Sigmoid colon (tissue), 6 donors: ENCODE measurements at regions not wholly inside any gene's neighbourhood (a gene's known extent, or its start where the extent isn't known, plus 50 kb on each side); places are given as distances from the start of the nearest gene placed in this dataset.

Source experiments
- DNase-seq: peaks from one replicate; pipeline ENCODE4 v3.0.0-alpha.2; 2019
- H3K27ac ChIP-seq, 4 donors: fragments of 200-600 bp; sonication (generic); one replicate each; pipeline ENCODE4 v1.5.1; 2016 to 2019; ENCODE audit warnings: mild to moderate bottlenecking in 1 of 4
- H3K27me3 ChIP-seq, 3 donors: fragments of 200-600 bp; sonication (generic); one replicate each; pipeline ENCODE4 v1.5.1; 2019; ENCODE audit warnings: mild to moderate bottlenecking in 1 of 3
- H3K36me3 ChIP-seq, 4 donors: fragments of 200-600 bp; sonication (generic); one replicate each; pipeline ENCODE4 v1.5.1; 2016 to 2019
- H3K4me1 ChIP-seq, 4 donors: fragments of 200-600 bp; sonication (generic); one replicate each; pipeline ENCODE4 v1.5.1; 2017 to 2019
- H3K4me3 ChIP-seq, 4 donors: fragments of 200-600 bp; sonication (generic); one replicate each; pipeline ENCODE4 v1.5.1; 2017 to 2019; ENCODE audit warnings: mild to moderate bottlenecking in 2 of 4, moderate library complexity in 1 of 4
- H3K9me3 ChIP-seq, 4 donors: fragments of 200-600 bp in 3 of 4; sonication (generic) in 3 of 4; one replicate each; pipeline versions ENCODE4 v1.5.1 to v1.6.1; 2013 to 2019
- EP300 ChIP-seq, 4 donors: sonication (generic); formaldehyde crosslinking; IDR thresholded peaks; one replicate each; pipeline ENCODE4 v1.6.1; 2017; ENCODE audit warnings: antibody characterized with exemption in 4 of 4
- POLR2A ChIP-seq, 2 donors: fragments of 450-650 bp; IDR thresholded peaks; one replicate each; pipeline ENCODE4 v1.6.1; 2016; ENCODE audit warnings: antibody characterized with exemption in 2 of 2, mild to moderate bottlenecking in 2 of 2, moderate library complexity in 2 of 2
- POLR2AphosphoS5 ChIP-seq, 4 donors: sonication (generic); formaldehyde crosslinking; IDR thresholded peaks; one replicate each; pipeline ENCODE4 v1.6.1; 2017; ENCODE audit warnings: antibody characterized with exemption in 4 of 4
- WGBS, 2 donors: extraction: QIAGEN DNeasy Blood & Tissue Kit; methylation state at CpG; one replicate each; pipeline ENCODE4 v1.1.7; 2013; 5-methylcytosine and 5-hydroxymethylcytosine counted together
- intact Hi-C: fragments of 100-400 bp; cut with DNase I; formaldehyde crosslinking; loops from one replicate; pipeline ENCODE4 v1.15.1; 2023
- TF ChIP-seq, protein P1 (sequence below), 4 experiments: fragments of 450-650 bp in 3 of 4; fragments of 200-600 bp in 1 of 4; IDR thresholded peaks; one replicate each; pipeline ENCODE4 v1.5.1; 2016 to 2019; ENCODE audit warnings: antibody characterized with exemption in 4 of 4, mild to moderate bottlenecking in 3 of 4, moderate library complexity in 2 of 4
- donor health status: healthy with polysubstance abuse.
- donor health status: healthy.

DNA sequence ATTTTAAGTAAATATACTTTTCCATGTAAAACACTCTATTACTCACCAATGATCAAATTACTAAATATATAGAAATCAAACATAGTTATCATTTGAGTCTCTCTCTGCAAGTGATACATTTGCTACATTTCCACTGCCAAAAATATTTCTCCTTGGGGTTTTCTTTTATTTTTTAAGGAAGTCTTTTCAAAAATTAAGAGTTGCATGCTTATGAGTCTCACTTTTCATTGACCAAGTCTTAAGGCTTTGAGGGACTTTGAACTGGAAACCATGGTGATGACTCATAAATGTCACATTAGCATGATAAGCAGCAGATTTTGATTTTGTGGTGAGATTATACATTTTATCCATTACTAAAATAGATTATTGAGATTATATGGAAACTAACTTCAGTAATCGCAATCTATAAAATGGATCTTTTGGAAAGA lies 152.9 kb downstream of the FAM124B start:
- Histone ChIP-seq H3K27me3 (no peaks in the 10 kb centered on the region), H3K27ac (no peak overlapping the region), H3K4me3 (no peak overlapping the region), H3K9me3 (no peaks in the 10 kb centered on the region), H3K36me3 (no peaks in the 10 kb centered on the region), H3K4me1 (no peaks in the 10 kb centered on the region)
- TF ChIP-seq, protein P1, sequence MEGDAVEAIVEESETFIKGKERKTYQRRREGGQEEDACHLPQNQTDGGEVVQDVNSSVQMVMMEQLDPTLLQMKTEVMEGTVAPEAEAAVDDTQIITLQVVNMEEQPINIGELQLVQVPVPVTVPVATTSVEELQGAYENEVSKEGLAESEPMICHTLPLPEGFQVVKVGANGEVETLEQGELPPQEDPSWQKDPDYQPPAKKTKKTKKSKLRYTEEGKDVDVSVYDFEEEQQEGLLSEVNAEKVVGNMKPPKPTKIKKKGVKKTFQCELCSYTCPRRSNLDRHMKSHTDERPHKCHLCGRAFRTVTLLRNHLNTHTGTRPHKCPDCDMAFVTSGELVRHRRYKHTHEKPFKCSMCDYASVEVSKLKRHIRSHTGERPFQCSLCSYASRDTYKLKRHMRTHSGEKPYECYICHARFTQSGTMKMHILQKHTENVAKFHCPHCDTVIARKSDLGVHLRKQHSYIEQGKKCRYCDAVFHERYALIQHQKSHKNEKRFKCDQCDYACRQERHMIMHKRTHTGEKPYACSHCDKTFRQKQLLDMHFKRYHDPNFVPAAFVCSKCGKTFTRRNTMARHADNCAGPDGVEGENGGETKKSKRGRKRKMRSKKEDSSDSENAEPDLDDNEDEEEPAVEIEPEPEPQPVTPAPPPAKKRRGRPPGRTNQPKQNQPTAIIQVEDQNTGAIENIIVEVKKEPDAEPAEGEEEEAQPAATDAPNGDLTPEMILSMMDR (IDR thresholded peaks at IDR 0.05): no peak
- TF ChIP-seq EP300 (IDR thresholded peaks at IDR 0.05): no peak
- no peak for TF ChIP-seq POLR2AphosphoS5 (IDR thresholded peaks at IDR 0.05)
- no peak for TF ChIP-seq POLR2A (IDR thresholded peaks at IDR 0.05)
- WGBS, 2 donors: 83 to 88% methylated on average over 1 of the region's 1 CpG
- intact Hi-C loops: no loop called here
- DNase-seq: no peak

DNA sequence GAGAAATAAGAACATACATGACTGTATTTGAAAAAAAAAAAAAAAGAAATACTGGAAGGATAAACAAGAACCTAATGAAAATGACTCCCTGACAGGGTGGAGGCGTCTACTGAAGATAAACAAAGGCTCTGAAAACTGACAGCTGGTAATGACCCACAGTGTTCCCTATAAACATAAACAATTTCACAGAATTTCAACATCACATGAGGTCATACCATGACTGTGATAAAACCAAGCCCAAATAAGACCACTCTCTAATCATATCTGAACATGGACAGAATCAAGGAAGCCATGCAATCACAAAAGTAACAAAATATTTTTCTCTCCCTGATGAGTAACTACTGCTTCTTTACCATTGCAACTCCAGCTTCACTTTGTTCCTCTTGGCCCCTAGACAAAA lies 159.3 kb downstream of the FAM124B start:
- no peak for DNase-seq
- Histone ChIP-seq H3K27ac (no peak overlapping the region), H3K4me1 (no peaks in the 10 kb centered on the region), H3K4me3 (no peak overlapping the region), H3K9me3 (no peaks in the 10 kb centered on the region), H3K27me3 (no peaks in the 10 kb centered on the region), H3K36me3 (no peaks in the 10 kb centered on the region)
- intact Hi-C loops: no loop called here
- WGBS, 2 donors: 55 to 86% methylated on average over 1 of the region's 1 CpG
- no peak for TF ChIP-seq EP300 (IDR thresholded peaks at IDR 0.05)
- TF ChIP-seq POLR2AphosphoS5 (IDR thresholded peaks at IDR 0.05): peak in 1 of 4 donors; percentile 11

DNA sequence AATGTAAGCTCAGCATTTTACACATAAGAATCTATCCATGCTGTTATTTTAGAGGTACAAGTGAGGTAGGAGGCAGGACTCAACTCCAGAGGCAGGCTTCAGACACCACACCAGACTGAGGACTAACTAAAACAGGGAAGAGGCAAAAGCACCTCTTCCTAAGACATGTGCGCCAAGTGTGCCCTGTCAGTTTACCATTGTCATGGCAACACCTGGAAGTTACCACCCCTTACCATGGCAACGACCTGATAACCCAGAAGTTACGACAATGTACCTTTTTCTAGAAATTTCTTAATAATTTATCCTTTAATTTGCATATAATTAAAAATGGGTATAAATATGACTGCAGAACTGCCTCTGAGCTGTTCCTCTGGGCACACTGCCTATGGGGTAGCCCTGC lies 160.1 kb downstream of the FAM124B start:
- no peak for TF ChIP-seq POLR2AphosphoS5 (IDR thresholded peaks at IDR 0.05)
- no peak for TF ChIP-seq POLR2A (IDR thresholded peaks at IDR 0.05)
- no peak for TF ChIP-seq EP300 (IDR thresholded peaks at IDR 0.05)
- TF ChIP-seq, protein P1 (IDR thresholded peaks at IDR 0.05): no peak
- no peak overlapping the region for H3K4me3 ChIP-seq
- no peak overlapping the region for H3K27ac ChIP-seq
- no peaks in the 10 kb centered on the region for H3K9me3 ChIP-seq
- intact Hi-C loops: no loop called here
- H3K4me1 ChIP-seq: no peaks in the 10 kb centered on the region
- no peak for DNase-seq
- no peaks in the 10 kb centered on the region for H3K36me3 ChIP-seq
- 79 to 82% methylated on average over 3 of the region's 3 CpGs for WGBS, 2 donors
- no peaks in the 10 kb centered on the region for H3K27me3 ChIP-seq

DNA sequence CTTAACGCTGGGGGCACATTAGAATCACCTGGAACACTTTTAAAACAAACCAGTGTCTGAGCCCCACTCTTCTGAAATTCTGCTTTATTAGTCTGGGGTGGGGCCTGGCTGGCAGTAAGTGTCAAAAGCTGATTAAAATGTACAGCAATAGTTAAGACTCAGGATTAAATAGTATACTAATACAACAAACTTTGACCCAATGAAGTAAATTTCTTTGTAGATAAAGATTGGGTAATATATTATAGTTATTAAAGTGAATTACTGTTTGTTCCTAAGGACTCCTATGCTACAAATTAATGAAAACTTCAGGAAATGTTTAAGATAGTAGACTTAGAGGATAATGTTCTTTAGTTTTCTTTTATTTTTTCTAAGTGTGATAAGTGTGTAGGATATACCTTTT lies 160.9 kb downstream of the FAM124B start:
- no peaks in the 10 kb centered on the region for H3K4me1 ChIP-seq

DNA sequence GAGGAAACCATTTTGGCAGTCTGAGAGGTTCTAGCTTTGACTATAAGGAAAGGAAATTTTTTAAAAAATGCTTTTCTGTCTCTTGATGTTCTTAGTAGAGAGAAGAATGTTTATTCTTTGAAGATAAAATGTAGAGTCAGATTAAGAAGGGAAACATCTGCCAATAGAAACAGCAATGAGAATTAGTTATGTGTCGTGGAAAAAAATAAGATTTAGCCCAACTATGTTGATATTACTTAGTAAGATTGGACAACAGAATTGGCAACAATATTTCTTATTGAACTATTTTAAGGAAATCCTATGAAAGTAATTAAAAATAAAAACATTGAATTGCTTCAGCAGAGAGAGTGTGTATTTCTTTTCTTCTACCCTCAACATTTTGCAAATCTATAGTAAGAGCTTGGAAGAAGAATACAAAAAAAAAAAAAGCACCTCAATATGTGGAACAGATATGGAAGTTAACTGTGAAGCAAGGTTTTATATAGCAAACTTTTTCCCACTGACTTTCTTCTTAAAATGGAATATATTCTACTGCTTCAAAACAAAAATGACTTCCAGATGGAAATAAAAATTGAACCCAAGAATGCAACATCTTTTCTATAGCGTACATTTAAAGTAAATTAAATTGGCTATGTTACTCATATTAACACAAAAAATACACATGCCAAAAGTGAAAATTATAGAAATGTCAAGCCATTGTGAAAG lies 177.9 kb downstream of the FAM124B start:
- Histone ChIP-seq H3K27me3 (no peaks in the 10 kb centered on the region), H3K36me3 (no peaks in the 10 kb centered on the region), H3K9me3 (no peaks in the 10 kb centered on the region), H3K27ac (no peak overlapping the region), H3K4me3 (no peak overlapping the region), H3K4me1 (no peaks in the 10 kb centered on the region)
- DNase-seq: no peak
- intact Hi-C loops: no loop called here
- 79 to 89% methylated on average over 2 of the region's 2 CpGs for WGBS, 2 donors
- TF ChIP-seq POLR2AphosphoS5 (IDR thresholded peaks at IDR 0.05): no peak
- TF ChIP-seq, protein P1 (IDR thresholded peaks at IDR 0.05): no peak
- TF ChIP-seq EP300 (IDR thresholded peaks at IDR 0.05): no peak
- no peak for TF ChIP-seq POLR2A (IDR thresholded peaks at IDR 0.05)

More for the DNA sequence above, 160.9 kb downstream of the FAM124B start:
- Histone ChIP-seq H3K27me3 (no peaks in the 10 kb centered on the region), H3K9me3 (peaks cover 0 to 1% (median 0%) of the 10 kb centered on the region in 4 donors), H3K4me3 (no peak overlapping the region), H3K36me3 (no peaks in the 10 kb centered on the region), H3K27ac (no peak overlapping the region)
- intact Hi-C loops: no loop called here
- 38 to 61% methylated on average over 1 of the region's 1 CpG for WGBS, 2 donors
- TF ChIP-seq POLR2A (IDR thresholded peaks at IDR 0.05) (no peak), POLR2AphosphoS5 (IDR thresholded peaks at IDR 0.05) (no peak), EP300 (IDR thresholded peaks at IDR 0.05) (no peak)
- TF ChIP-seq, protein P1 (IDR thresholded peaks at IDR 0.05): no peak
- DNase-seq: no peak
